Germinal center (tissue), 1 donor: ENCODE measurements at regions not wholly inside any gene's neighbourhood (a gene's known extent, or its start where the extent isn't known, plus 50 kb on each side); places are given as distances from the start of the nearest gene placed in this dataset.
A peak's percentile ranks its signal among the peaks of the same experiment; 100 is the strongest.
"Not testable (repeated sequence)": the region's sequence is repeated elsewhere in the genome, so short reads cannot be mapped to it uniquely, and the experiment has no call there.

Experiments used
- DNase-seq: peaks from one replicate; pipeline ENCODE4 v3.0.0; 2012; ENCODE audit warnings: mixed read lengths, low spot score

DNA sequence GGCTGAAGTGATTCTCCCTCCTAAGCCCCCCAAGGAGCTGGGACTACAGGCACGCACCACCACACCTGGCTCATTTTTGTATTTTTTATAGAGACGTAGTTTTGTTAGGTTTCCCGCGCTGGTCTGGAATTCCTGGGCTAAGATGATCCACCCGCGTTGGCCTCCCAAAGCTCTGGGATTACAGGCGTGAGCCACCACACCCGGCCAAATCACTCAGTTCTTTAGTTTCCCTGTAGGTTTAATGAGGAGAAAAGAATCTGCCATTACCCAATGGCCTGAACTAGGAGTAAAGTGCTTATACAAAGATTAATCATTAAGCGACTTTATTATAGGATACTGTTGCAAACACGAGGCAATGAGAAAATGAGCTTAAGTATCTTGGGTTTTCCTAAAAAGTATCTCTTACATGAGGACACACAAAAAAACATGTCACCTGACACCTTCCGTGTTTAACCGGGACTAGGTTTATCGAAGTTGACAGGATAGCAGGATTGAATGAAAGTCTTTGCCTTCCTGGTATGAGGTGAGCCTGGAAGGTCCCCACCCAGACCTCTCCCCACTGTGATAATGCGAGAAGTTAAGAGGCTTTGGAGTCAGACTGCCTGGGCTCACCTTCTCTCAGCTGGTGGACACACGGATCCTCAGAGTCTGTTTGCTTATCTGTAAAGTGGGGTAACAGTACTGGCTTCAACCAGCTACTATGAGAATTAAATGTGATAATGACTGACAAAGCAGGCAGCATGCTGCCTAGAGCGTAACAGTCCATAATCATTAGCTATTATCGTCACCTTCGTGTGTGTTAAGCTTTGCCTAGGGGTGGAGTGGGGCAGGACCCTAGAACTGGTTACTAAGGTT, 133.5 kb upstream of the KRAS start:
- no peak for DNase-seq

GRCh38 chr12:25382311-25383106, 131.8 kb upstream of the KRAS start:
- DNase-seq = no peak

- DNase-seq = peak; percentile 7
These were observed 126.9 kb upstream of the KRAS start for GRCh38 chr12:25377469-25378177.

DNA sequence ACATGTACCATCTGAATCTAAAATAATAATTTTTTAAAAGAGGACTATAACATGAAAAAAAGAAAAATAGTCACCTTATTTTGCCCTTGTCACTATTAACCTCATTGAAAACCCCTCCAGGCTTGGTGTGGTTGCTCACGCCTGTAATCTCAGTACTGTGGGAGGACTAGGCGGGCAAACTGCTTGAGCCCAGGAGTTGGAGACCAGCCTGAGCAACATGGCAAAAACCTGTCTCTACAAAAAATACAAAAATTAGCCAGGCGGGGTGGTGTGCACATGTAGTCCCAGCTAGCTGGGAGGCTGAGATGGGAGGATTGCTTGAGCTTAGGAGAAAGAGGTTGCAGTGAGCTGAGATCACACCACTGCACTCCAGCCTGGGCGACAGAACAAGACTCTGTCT, 126.3 kb upstream of the KRAS start:
- DNase-seq = no peak

DNA sequence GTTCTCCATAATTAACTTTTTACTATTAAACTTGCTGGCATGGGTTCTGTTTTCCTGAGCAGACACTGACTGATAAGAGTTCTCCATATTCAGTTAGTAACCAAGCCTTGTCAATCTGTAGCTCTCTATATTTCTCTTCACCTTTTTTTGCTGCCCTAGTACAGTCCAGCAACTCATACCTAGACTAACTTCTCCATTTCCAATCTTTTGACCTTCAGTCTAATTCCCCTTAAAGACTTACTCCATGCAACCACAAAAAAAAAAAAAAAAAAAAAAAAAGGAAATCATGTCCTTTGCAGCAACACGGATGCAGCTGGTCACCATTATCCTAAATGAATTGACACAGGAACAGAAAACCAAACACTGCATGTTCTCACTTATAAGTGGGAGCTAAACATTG, 125.7 kb upstream of the KRAS start:
- DNase-seq = no peak

DNA sequence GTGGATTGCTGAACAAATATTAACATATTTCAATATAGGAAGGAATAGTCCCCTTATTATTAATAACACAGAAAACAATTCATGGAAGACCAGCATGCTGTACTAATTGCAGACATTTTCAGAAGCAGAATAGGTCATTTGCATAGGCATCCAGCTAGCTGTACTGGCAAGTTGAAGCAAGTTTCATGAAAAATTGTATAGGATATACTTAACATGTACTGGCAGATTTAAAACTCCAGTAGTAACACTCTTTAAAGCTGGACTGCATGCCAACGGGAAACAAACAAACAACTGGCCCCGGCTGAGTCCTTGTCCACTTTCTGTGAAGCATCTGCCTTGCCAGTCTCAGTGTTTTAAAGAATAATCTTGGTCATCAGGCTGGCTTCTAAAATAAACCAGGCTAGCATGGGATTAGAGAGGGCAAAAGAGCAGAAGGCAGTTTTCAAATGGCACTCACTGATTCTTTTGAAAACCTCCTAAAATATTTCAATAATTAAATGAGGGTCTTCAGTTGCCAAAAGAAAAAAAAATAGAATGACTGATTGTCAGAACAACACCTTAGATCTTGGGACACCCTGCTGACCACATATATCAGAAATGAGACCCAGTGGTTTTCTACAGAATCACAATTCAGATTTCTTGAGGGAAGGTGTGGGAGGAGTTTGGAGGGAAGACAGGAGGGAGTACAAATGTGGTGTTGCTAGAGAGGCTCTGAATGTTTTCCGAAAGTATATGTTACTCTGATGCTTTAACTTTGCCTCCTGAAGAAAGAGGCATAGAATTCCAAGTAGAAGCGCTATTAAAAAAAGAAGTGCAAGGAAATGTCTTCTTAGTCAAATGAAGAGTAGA, 122.5 kb upstream of the KRAS start:
- DNase-seq = no peak

- no peak for DNase-seq
These were observed 121.3 kb upstream of the KRAS start for GRCh38 chr12:25372002-25372401.

GRCh38 chr12:25368557-25368956, 117.8 kb upstream of the KRAS start:
- no peak for DNase-seq

DNA sequence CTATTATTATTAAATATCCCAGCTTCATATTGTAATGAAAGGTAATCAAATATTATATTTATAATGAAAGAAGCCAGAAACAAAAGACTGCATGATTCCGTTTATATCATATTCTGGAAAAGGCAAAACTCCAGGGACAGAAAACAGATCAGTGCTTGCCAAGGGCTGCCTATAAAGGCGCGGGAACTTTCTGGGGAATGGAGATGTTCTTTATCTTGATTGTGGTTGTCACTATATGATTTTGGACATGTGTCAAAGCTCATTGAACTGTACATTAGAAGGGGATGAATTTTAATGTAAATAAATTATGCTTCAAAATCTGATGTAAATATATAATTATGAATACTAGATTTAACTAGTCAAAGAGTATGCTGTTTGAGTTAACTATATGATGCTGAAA, 115.4 kb upstream of the KRAS start:
- no peak for DNase-seq

- DNase-seq = no peak
These were observed 114.6 kb upstream of the KRAS start for GRCh38 chr12:25365340-25365730.

DNA sequence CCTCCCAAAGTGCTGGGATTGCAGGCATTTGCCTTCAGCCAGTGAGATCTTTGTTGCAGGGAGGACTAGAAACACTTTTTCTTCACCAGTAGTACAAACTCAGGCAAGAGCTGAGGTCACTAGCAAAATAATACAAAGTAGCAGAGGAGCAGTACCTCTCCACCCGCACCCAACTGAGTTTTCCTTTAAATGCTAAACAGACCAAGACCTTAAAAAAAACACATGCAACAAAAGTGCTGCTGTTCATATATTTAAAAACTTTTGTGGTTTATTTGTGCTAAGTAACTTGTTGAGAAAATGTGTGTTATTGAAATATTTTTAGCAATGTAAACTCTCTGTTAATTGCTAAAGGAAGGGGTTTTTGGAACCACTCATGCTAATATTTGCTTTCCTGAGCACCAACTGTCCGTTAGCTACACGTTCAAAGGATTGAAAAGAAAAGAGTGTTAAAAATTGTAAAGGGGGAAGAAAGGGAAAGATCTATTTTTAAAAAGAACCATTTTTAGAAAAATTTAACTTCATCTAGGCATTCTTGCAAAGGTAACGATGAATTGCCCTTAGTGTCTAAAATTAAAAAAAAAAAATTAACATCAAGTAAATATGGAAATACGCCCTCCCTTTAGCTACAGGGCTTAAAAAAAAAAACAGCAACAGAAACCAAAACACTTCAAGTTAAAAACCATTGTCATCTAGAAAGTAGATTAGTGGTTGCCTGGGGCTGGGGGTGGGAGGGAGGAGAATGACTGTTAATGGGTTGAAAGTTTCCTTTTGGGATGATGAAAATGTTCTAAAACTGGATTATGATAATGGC, 114.0 kb upstream of the KRAS start:
- DNase-seq = peak; percentile 7

DNA sequence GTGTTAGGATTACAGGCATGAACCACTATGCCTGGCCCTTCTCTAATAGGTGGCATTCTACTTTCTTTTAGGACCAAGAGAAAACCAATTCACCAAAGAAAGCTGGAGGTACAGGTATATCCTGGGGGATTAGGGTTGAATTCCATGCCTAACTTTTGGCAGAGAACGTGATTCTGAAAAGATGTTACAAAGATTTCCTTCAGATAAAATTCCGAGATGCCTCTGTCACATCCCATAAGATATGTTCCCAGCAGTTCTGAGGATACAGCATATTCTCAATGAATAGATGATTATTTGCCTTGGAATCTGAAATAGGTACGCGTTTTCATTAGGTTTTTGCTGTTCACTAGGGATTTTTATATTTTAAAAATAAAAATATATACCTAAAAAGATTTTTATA, 111.9 kb upstream of the KRAS start:
- no peak for DNase-seq

DNA sequence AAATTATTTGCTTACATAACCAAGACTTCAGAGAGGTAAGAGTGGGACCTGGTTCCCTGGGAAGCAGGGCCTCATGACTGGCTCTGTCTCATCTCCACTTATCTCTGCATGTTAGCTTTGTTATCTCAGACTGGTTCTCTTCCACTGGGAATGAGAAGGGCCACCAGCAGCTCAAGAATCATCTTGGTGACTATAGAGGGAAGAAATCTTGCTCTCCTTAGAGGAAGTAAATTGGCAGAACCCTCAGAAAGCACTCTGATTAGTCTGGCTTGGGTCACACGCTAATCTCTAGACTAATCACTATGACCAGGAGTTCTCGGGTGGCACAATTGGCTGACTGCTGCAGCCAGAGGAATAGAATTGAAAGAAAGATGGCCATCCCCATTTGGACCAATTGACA, 110.8 kb upstream of the KRAS start:
- DNase-seq = no peak

DNA sequence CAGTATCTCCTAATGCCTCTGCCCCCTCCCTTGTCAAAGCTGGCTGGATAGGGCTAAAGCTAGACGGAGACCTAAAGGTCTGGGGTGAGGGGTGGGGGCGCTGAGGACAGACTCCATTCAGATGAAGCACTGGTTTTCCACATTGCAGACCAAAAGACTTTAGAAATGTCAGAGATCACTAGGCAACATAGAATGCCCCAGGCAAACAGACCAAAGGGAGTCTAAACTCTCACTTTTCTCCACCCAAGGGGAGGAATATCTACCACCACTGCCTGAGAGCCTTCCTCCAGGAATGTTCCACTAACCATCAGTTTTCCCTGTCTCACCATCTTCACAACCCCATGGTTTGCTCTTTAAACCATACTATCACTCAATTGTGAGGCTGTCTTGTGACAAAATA, 106.9 kb upstream of the KRAS start:
- DNase-seq = no peak

DNA sequence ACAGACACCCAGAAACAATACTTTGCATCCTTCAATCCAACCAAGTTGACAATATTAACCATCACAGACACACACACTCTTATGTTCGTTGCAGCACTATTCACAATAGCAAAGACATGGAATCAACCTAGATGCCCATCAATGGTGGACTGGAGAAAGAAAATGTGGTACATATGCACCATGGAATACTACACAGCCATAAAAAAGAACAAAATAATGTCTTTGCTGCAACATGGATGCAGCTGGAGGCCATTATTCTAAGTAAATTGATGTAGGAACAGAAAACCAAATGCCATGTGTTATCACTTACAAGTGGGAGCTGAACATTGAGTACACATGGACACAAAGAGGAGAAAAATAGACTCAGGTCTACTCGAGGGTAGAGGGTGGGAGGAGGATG, 102.2 kb upstream of the KRAS start:
- DNase-seq = not testable (repeated sequence)

DNA sequence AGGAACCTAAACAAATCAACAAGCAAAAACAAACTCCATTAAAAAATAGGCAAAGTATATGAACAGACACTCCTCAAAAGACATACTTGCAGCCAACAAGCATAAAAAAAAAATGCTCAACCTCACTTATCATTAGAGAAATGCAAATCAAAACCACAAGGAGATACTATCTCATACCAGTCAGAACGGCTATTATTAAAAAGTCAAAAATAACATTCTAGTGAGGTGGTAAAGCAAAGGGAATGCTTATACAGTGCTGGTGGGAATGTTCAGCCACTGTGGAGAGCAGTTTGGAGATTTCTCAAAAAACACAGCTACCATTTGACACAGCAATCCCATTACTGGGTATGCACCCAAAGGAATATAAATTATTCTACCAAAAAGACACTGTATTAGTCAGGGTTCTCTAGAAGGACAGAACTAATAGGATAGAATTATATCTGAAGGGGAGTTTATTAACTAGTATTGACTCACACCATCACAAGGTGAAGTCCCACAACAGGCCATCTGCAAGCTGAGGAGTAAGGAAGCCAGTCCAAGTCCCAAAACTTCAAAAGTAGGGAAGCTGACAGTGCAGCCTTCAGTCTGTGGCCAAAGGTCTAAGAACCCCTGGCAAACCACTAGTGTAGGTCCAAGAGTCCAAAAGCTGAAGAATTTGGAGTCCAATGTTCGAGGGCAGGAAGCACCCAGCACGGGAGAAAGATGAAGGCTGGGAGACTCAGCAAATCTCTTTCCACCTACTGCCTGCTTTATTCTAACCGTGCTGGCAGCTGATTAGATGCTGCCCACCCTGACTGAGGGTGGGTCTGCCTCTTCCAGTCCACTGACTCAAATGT, 101.6 kb upstream of the KRAS start:
- no peak for DNase-seq

GRCh38 chr12:25348593-25348895, 97.8 kb upstream of the KRAS start:
- no peak for DNase-seq

GRCh38 chr12:25347716-25348592, 97.2 kb upstream of the KRAS start:
- no peak for DNase-seq

DNA sequence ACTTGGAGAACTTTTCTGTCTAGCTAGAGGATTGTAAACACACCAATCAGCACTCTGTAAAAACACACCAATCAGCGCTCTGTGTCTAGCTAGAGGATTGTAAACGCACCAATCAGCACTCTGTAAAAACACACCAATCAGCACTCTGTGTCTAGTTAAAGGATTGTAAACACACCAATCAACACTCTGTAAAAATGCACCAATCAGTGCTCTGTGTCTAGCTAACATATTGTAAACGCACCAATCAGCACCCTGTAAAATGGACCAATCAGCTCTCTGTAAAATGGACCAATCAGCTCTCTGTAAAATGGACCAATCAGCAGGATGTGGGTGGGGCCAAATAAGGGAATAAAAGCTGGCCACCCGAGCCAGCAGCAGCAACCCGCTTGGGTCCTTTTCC, 91.1 kb upstream of the KRAS start:
- not testable (repeated sequence) for DNase-seq
